Uterus (tissue), 2 donors: ENCODE measurements at regions not wholly inside any gene's neighbourhood (a gene's known extent, or its start where the extent isn't known, plus 50 kb on each side); places are given as distances from the start of the nearest gene placed in this dataset.

Experiments used
- POLR2A ChIP-seq, 2 donors: fragments of 450-650 bp; IDR thresholded peaks; one replicate each; pipeline ENCODE4 v1.6.1; 2016; ENCODE audit warnings: antibody characterized with exemption in 2 of 2, mild to moderate bottlenecking in 1 of 2, moderate library complexity in 1 of 2
- TF ChIP-seq, protein P1 (sequence below), 4 experiments: fragments of 200-600 bp in 2 of 4; fragments of 450-650 bp in 2 of 4; sonication (generic) in 2 of 4; IDR thresholded peaks; one replicate each; pipeline ENCODE4 v1.5.1; 2016 to 2019; ENCODE audit warnings: antibody characterized with exemption in 4 of 4, mild to moderate bottlenecking in 2 of 4, moderate library complexity in 1 of 4

DNA sequence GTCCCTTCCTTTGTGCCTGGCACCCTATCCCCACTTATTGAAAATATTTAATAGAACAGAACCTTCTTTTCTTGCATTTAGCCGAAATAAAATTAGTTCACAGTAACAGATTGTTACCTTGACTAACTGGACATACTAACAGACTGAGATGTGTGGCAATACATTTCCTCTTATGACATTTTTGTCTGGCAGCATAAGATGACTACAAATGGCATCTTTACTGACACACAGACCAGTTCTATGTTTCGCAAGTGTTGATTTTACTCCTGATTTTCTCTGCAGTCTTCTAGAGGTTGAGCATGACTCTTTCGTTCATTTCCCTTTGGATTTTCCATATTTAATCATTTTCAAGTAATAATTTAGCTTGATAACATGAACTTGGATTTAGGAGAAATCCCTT lies 474.6 kb downstream of the CBLN4 start:
- no peak for TF ChIP-seq POLR2A (IDR thresholded peaks at IDR 0.05)
- TF ChIP-seq, protein P1, sequence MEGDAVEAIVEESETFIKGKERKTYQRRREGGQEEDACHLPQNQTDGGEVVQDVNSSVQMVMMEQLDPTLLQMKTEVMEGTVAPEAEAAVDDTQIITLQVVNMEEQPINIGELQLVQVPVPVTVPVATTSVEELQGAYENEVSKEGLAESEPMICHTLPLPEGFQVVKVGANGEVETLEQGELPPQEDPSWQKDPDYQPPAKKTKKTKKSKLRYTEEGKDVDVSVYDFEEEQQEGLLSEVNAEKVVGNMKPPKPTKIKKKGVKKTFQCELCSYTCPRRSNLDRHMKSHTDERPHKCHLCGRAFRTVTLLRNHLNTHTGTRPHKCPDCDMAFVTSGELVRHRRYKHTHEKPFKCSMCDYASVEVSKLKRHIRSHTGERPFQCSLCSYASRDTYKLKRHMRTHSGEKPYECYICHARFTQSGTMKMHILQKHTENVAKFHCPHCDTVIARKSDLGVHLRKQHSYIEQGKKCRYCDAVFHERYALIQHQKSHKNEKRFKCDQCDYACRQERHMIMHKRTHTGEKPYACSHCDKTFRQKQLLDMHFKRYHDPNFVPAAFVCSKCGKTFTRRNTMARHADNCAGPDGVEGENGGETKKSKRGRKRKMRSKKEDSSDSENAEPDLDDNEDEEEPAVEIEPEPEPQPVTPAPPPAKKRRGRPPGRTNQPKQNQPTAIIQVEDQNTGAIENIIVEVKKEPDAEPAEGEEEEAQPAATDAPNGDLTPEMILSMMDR (IDR thresholded peaks at IDR 0.05) = no peak
